GM12892 (cell line): ENCODE measurements at regions not wholly inside any gene's neighbourhood (a gene's known extent, or its start where the extent isn't known, plus 50 kb on each side); places are given as distances from the start of the nearest gene placed in this dataset.

Experiments
- DNase-seq: peaks from one replicate; pipeline ENCODE4 v3.0.0; 2011; ENCODE audit not compliant: insufficient read length
- FAIRE-seq: peaks from 2 replicates; lab custom pipeline; 2011; peaks lifted over from hg19 to GRCh38; lab: Jason Lieb, UNC
- POLR2A ChIP-seq: IDR thresholded peaks from 2 replicates; pipeline ENCODE4 v1.6.1; 2011; ENCODE audit warnings: low read depth, low read length, control low read depth
- POLR2AphosphoS5 ChIP-seq: IDR thresholded peaks from 2 replicates; pipeline ENCODE4 v1.6.1; 2011; ENCODE audit warnings: low read depth, low read length, control low read depth
- TAF1 ChIP-seq: IDR thresholded peaks from 2 replicates; pipeline ENCODE4 v1.6.1; 2011; ENCODE audit warnings: low read depth, mild to moderate bottlenecking, control low read depth, low read length, borderline replicate concordance

DNA sequence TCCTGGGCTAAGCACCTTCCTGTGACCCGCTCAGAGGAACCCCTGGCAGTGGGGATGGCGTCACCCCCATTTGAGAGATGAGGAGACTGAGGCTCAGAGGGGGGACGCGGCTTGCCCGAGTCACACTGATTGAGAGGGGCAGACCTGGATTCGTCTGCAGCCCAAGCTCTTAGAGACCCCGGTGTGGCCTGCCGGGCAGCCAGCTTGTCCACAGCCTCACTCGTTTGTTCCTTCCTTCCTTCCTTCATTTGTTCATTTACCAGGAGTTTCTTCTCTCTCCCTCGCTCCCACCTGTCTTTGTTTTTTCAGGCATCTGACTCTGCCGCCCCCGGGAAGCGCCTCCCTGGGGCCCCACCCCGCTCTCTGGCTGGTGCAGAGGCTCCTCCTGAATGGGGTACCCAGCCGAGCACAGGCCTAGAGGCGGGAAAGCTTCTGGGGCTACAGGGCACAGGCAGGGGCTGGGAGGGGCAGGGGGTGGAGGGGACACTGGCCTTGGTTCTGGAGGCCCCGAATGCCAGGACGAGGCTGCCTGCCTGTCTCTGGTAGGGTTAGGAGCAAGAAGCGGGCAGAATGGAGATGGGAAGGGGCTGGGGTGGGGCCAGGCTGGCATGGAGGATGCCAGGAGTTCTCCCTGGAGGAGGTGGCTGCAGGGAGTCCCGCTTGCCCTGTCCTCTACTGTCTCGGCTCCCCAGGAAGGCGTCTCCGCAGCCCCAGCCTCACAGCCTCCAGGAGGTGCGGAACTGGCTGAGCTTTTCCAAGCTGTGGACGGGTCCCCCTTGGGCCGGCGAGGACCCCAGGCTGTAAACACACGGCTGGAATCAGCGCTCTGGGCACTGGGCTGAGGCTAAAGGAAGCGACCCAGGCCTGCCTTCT, 91.6 kb downstream of the UNCX start:
- DNase-seq: no peak
- no peak for TF ChIP-seq POLR2AphosphoS5
- no peak for TF ChIP-seq POLR2A
- no peak for TF ChIP-seq TAF1
- no peak for FAIRE-seq

DNA sequence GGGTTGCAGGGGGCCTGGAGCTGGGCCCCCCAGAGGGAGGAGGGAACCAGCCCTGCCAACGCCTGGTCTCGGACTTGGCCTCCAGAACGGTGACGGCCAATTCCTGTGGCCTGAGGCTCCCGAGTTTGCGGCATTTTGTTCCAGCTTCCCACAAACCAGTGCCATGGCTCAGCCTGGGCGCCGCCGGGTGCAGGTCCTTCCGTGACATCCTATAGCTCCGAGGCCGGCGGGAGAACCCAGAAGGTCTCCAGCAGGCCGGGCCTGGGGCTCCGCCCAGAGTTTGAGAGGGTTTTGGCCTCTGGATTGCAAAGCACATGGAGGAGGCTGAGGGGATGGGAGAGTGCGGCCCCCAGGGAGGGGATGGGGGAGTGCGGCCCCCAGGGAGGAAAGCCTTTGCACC, 92.6 kb downstream of the UNCX start:
- no peak for FAIRE-seq
- no peak for DNase-seq
- no peak for TF ChIP-seq POLR2AphosphoS5
- TF ChIP-seq TAF1: no peak
- no peak for TF ChIP-seq POLR2A

DNA sequence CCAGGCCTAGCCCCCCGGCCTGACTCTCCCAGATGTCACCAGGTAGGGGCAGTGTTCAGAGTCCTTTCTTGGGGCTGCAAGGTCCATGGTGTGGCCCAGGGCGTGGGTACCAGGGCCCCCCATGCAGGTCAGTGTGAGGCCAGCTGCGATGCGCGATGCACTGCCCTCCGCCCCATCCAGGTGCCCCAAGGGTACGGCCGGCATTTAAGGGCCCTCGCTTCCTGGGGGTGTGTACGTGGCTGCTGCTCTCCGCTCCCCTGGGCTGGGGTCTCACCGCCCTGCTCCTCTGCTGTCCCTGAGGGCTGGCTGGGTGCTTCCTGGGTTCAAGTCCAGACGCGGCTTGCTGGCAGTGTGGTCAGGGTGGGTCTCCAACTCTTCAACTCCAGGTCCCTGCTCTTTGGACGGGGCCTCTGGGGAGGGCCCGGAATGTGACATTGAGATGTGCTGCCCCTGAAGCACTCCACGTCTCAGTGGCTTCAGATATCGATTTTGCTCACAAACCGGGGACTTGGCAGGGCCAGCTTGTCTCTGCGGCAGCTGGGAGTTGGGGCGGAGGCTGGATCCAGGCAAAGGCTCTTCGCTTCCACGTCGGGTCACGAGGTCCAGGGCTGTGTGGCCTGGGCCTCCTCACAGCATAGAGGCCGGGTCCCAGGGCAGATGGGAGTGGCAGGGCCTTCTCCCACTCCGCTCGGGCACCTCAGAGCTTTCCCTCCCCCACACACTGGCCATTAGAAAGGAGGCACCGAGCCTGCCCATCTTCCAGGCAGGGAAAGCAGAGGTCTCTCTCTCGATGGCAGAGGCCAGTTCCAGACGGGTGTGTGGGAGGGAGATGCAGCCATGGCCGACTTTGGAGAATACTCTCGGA, 93.2 kb downstream of the UNCX start:
- DNase-seq (no peak), FAIRE-seq (no peak)
- TF ChIP-seq POLR2A (no peak), TAF1 (no peak), POLR2AphosphoS5 (no peak)

DNA sequence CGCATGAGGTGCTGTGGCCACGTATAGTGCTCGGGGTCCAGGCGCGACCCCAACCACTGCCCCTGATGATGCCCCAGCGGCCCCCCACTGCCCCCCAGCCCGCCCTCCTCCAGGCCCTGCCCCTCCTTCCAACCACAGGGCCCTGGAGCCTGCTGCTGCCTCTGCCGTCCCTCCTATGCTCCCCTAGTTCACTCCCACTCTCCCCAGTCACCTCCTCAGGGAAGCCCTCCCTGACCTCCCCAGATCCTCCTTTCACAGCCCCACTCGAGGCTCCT, 93.8 kb downstream of the UNCX start:
- no peak for FAIRE-seq
- no peak for TF ChIP-seq POLR2A
- no peak for TF ChIP-seq TAF1
- no peak for TF ChIP-seq POLR2AphosphoS5
- no peak for DNase-seq

DNA sequence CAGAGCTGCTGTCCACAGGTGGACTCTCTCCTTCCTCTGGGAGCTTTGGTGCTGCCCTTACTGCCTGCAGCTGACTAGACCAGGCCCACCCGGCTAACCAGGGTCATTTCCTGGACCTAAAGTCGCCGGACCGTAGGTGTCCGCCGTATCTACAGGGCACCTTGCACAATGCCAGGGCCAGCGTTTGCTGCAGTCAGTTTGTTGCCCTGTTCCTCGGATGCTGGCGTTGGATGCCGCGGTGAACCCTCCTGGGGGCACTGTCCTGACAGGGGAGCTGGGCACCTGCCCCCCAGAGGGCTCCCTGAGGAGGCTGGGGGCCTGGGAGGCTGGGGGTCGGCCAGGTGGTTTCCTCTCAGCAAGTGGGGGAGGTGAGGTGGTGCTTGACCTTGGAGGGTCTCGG, 96.6 kb downstream of the UNCX start:
- DNase-seq (no peak), FAIRE-seq (no peak)
- TF ChIP-seq TAF1: no peak
- TF ChIP-seq POLR2A: no peak
- TF ChIP-seq POLR2AphosphoS5: no peak

DNA sequence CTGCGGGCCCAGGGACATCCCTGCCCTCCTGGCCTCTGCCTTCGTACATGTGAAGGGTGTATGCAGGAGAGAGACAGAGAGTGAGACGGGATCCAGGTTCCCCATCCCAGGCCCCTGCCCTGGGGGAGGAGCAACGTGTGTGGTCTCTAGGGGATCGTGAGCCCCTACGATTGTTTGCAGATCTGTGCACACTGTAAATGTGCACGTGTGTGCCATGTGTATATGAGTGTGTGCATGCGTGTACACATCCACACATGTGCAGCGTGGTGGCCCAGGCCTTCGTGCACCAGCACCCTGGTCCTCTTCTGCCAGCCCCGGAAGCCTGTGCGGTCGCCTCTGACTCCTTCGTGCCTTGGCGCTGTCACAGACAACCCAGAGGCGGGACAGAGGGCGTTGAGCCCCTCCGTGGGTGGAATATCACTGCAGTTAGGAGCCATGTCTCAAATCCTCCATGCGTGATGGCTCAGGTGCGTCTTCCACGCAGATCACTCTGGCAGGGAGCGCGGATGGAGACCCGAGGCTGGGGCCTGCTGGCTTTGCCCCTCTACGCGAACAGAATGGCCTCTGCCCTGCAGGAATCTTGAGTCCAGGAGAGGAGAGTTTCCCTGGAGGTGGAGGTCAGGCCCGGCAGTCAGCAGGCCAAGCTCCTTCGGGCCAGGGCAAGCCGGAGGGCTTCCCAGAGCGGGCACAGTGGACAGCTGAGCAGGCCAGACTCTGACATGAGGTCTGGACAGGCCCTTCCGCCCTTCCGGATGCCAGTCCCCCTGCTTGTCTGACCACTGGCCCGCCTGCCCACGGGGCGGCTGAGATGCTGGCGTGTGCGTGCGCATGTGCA, 97.5 kb downstream of the UNCX start:
- TF ChIP-seq POLR2AphosphoS5 (no peak), TAF1 (no peak), POLR2A (no peak)
- DNase-seq (no peak), FAIRE-seq (no peak)

DNA sequence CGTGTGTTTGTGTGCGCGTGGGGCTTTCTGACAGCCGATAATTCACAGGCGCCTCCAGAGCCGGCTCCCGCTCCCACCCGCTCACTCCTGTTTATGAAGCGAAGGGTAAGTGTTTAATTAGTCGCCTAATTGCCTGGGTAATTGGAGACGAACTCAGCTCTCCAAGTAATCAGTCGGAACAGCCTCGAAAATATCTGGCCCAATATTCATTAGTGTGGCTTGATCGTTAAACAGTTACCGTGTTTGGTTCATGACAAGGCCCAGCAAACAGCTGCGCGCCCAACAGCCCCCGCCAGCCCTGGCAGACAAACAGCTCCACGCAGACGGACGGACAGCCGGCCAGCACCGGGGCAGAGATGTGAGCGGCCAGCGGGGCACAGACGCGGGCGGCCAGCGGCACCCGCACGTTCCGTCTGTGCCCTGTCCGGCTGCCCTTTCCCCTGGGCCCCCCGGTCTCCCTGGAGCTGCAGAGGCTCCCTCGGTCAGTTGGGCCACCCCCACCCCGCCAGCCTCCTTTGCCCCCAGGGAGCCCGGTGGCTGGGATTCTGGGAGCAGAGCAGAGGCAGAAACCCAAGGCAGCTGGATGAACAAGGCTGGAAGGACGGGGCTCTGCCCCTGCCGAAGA, 98.2 kb downstream of the UNCX start:
- FAIRE-seq (no peak), DNase-seq (no peak)
- TF ChIP-seq POLR2AphosphoS5 (no peak), TAF1 (no peak)

DNA sequence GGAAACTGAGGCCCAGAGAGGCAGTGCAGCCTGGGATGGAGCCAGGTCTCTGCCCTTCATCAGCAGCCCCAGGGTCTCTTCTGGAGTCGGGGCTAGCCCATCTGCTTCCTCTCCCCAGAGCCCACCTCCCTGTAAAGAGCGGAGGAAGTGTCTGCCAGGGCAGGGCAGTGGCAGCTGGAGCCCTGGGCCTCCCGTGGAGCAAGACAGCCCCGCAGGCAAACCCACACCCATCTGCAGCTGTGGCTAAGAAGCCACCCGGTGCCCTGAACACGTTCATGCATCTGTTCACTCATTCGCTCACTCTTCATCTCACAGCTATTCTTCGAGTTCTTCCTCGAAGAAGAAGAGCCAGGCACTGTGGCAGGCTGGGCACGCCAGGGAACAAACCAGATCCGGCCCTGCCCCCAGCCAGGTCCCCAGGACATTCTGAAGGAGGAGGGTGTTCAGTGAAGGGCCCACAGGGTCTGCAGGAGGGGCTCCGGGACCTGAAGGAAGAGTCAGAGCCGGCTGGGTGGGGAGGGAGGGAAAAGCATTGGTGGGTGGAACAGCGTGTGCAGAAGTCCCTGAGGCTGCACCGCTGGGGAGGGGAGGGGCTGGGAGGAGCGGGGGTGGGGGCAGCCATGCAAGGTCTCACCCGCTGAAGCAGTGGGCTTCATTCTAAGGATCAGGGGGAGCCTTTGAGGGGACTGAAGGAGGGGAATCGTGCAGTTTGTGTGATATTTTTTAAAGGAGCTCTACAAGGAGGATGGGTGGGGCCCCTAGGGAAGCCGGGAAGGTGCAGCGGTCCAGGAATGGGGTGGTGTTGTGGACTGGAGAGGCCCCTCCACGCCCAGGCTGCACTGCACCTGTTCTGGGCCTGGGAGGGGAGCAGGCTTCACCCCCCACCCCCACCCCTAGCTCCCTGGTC, 99.1 kb downstream of the UNCX start:
- no peak for TF ChIP-seq TAF1
- no peak for DNase-seq
- FAIRE-seq: no peak

GRCh38 chr7:1336509-1336908, 103.8 kb downstream of the UNCX start:
- no peak for FAIRE-seq
- no peak for DNase-seq

GRCh38 chr7:1339611-1340010, 106.9 kb downstream of the UNCX start:
- no peak for FAIRE-seq
- TF ChIP-seq POLR2A (no peak), POLR2AphosphoS5 (no peak), TAF1 (no peak)
- DNase-seq: no peak

More at GRCh38 chr7:1336509-1336908, 103.8 kb downstream of the UNCX start:
- TF ChIP-seq POLR2AphosphoS5 (no peak), TAF1 (no peak), POLR2A (no peak)

GRCh38 chr7:1340031-1340430, 107.4 kb downstream of the UNCX start:
- TF ChIP-seq POLR2AphosphoS5: no peak
- TF ChIP-seq POLR2A: no peak
- no peak for TF ChIP-seq TAF1
- DNase-seq (no peak), FAIRE-seq (no peak)
